ENCODE measurements at regions not wholly inside any gene's neighbourhood (a gene's known extent, or its start where the extent isn't known, plus 50 kb on each side); places are given as distances from the start of the nearest gene placed in this dataset.

GRCh38 chr2:64808092-64808491 lies 154.4 kb upstream of the SERTAD2 start:
- TF ChIP-seq POLR2AphosphoS5 (IDR thresholded peaks at IDR 0.05) (no peak), CTCF (IDR thresholded peaks at IDR 0.05) (no peak), POLR2A (IDR thresholded peaks at IDR 0.05) (no peak), EP300 (IDR thresholded peaks at IDR 0.05) (no peak)

Measured in sigmoid colon (tissue), 4 donors.